Loucy (cell line): ENCODE measurements at regions not wholly inside any gene's neighbourhood (a gene's known extent, or its start where the extent isn't known, plus 50 kb on each side); places are given as distances from the start of the nearest gene placed in this dataset.

ENCODE experiments used
- H2AFZ ChIP-seq: fragments of 200-600 bp; sonication (generic); 2 replicates; pipeline ENCODE4 v1.6.0; 2016; ENCODE audit warnings: antibody characterized with exemption, mild to moderate bottlenecking, low read length, moderate library complexity
- H3F3A ChIP-seq: fragments of 200-600 bp; 2 replicates; pipeline ENCODE4 v1.6.0; 2016; ENCODE audit warnings: antibody characterized with exemption, low read depth, mild to moderate bottlenecking
- H3K27me3 ChIP-seq: fragments of 200-600 bp; sonication (generic); 2 replicates; pipeline ENCODE4 v1.6.1; 2014; ENCODE audit warnings: low read length, mild to moderate bottlenecking; ENCODE audit not compliant: insufficient read depth, poor library complexity, severe bottlenecking
- H3K36me3 ChIP-seq: fragments of 200-600 bp; sonication (generic); 2 replicates; pipeline ENCODE4 v1.6.1; 2016; ENCODE audit warnings: low read length; ENCODE audit not compliant: insufficient read depth
- H3K4me1 ChIP-seq: fragments of 200-600 bp; sonication (generic); 2 replicates; pipeline ENCODE4 v1.5.1; 2014; ENCODE audit warnings: low read length, mild to moderate bottlenecking; ENCODE audit not compliant: insufficient read depth, poor library complexity, severe bottlenecking
- H3K4me2 ChIP-seq: fragments of 200-600 bp; sonication (generic); 2 replicates; pipeline ENCODE4 v1.6.0; 2014; ENCODE audit warnings: antibody characterized with exemption, low read length, low read depth, mild to moderate bottlenecking; ENCODE audit not compliant: poor library complexity, severe bottlenecking
- H3K4me3 ChIP-seq: fragments of 200-600 bp; sonication (generic); 2 replicates; pipeline ENCODE4 v1.5.1; 2014; ENCODE audit warnings: low read length, mild to moderate bottlenecking, mixed read lengths; ENCODE audit not compliant: poor library complexity, severe bottlenecking
- H3K79me2 ChIP-seq: fragments of 200-600 bp; sonication (generic); 2 replicates; pipeline ENCODE4 v1.6.1; 2014; ENCODE audit warnings: low read length; ENCODE audit not compliant: insufficient read depth
- H3K9ac ChIP-seq: fragments of 200-600 bp; sonication (generic); 2 replicates; pipeline ENCODE4 v1.6.0; 2014; ENCODE audit warnings: mild to moderate bottlenecking, low read depth, low read length, moderate library complexity; ENCODE audit not compliant: poor library complexity, severe bottlenecking
- H3K9me2 ChIP-seq: fragments of 200-600 bp; sonication (generic); replicated peaks from 2 replicates; pipeline ENCODE4 v1.6.1; 2016; ENCODE audit warnings: low read depth, low read length, mixed read lengths
- H3K9me3 ChIP-seq: fragments of 200-600 bp; sonication (generic); 2 replicates; pipeline ENCODE4 v1.6.1; 2014; ENCODE audit warnings: mild to moderate bottlenecking, antibody characterized with exemption, low read length, low read depth; ENCODE audit not compliant: insufficient read depth
- H4K20me1 ChIP-seq: fragments of 200-600 bp; sonication (generic); 2 replicates; pipeline ENCODE4 v1.6.0; 2014; ENCODE audit warnings: antibody characterized with exemption, low read length, mild to moderate bottlenecking; ENCODE audit not compliant: insufficient read depth, poor library complexity, severe bottlenecking
- CTCF ChIP-seq: fragments of 200-600 bp; sonication (generic); conservative IDR thresholded peaks from 2 replicates; pipeline ENCODE4 v1.5.1; 2014; ENCODE audit warnings: mild to moderate bottlenecking, antibody characterized with exemption, low read length
- EZH2phosphoT487 ChIP-seq: fragments of 200-600 bp; IDR thresholded peaks from 2 replicates; pipeline ENCODE4 v1.6.1; 2018; ENCODE audit warnings: antibody characterized with exemption, mild to moderate bottlenecking, moderate library complexity, borderline replicate concordance

- H3K9me2 ChIP-seq = 0 out of 2 replicates have a peak, but pooled peaks cover 2% of the 10 kb centered on the region
- no peaks in the 10 kb centered on the region for H3K36me3 ChIP-seq
- H2AFZ ChIP-seq = no peak overlapping the region
- no peak overlapping the region for H3K4me3 ChIP-seq
- no peaks in the 10 kb centered on the region for H3K27me3 ChIP-seq
- no peaks in the 10 kb centered on the region for H3F3A ChIP-seq
- TF ChIP-seq EZH2phosphoT487 (no peak), CTCF (no peak)
- no peak overlapping the region for H3K4me2 ChIP-seq
- H3K4me1 ChIP-seq = no peaks in the 10 kb centered on the region
- no peaks in the 10 kb centered on the region for H3K9me3 ChIP-seq
- H3K9ac ChIP-seq = no peak overlapping the region
- no peaks in the 10 kb centered on the region for H4K20me1 ChIP-seq
- H3K79me2 ChIP-seq = no peaks in the 10 kb centered on the region
Observed at GRCh38 chr10:53003094-53003493, 230.5 kb upstream of the MBL2 start.

GRCh38 chr10:52999681-53000080 is 227.1 kb upstream of the MBL2 start:
- no peak overlapping the region for H3K4me3 ChIP-seq
- no peaks in the 10 kb centered on the region for H4K20me1 ChIP-seq
- H3K9ac ChIP-seq = no peak overlapping the region
- no peaks in the 10 kb centered on the region for H3K9me3 ChIP-seq
- no peaks in the 10 kb centered on the region for H3F3A ChIP-seq
- H3K79me2 ChIP-seq = no peaks in the 10 kb centered on the region
- H3K4me1 ChIP-seq = no peaks in the 10 kb centered on the region
- H3K9me2 ChIP-seq = 0 out of 2 replicates have a peak, but pooled peaks cover 3% of the 10 kb centered on the region
- H3K4me2 ChIP-seq = no peak overlapping the region
- no peaks in the 10 kb centered on the region for H3K27me3 ChIP-seq
- no peak overlapping the region for H2AFZ ChIP-seq
- TF ChIP-seq CTCF (no peak), EZH2phosphoT487 (no peak)
- no peaks in the 10 kb centered on the region for H3K36me3 ChIP-seq

- TF ChIP-seq EZH2phosphoT487 (no peak), CTCF (no peak)
- Histone ChIP-seq H2AFZ (no peak overlapping the region), H3F3A (no peaks in the 10 kb centered on the region), H3K9me2 (0 out of 2 replicates have a peak, but pooled peaks cover 3% of the 10 kb centered on the region), H3K9me3 (no peaks in the 10 kb centered on the region), H3K27me3 (no peaks in the 10 kb centered on the region), H3K36me3 (no peaks in the 10 kb centered on the region), H3K79me2 (no peaks in the 10 kb centered on the region), H3K4me1 (no peaks in the 10 kb centered on the region), H4K20me1 (no peaks in the 10 kb centered on the region), H3K4me2 (no peak overlapping the region), H3K9ac (no peak overlapping the region), H3K4me3 (no peak overlapping the region)
Observed at GRCh38 chr10:52999258-52999657, 226.7 kb upstream of the MBL2 start.
